Ishikawa (cell line): ENCODE measurements at regions not wholly inside any gene's neighbourhood (a gene's known extent, or its start where the extent isn't known, plus 50 kb on each side); places are given as distances from the start of the nearest gene placed in this dataset.

Source experiments
- CEBPB ChIP-seq: IDR thresholded peaks from 2 replicates; pipeline ENCODE4 v1.6.1; 2012
- CREB1 ChIP-seq: IDR thresholded peaks from 2 replicates; pipeline ENCODE4 v1.6.1; 2012; ENCODE audit warnings: low read depth
- EGR1 ChIP-seq: IDR thresholded peaks from 2 replicates; pipeline ENCODE4 v1.6.1; 2012
- EP300 ChIP-seq: IDR thresholded peaks from 2 replicates; pipeline ENCODE4 v1.6.1; 2012; ENCODE audit warnings: borderline replicate concordance
- FOXM1 ChIP-seq: IDR thresholded peaks from 2 replicates; pipeline ENCODE4 v1.6.1; 2012; ENCODE audit warnings: low read depth, borderline replicate concordance
- NFIC ChIP-seq: IDR thresholded peaks from 2 replicates; pipeline ENCODE4 v1.6.1; 2012
- RAD21 ChIP-seq: IDR thresholded peaks from 2 replicates; pipeline ENCODE4 v1.6.1; 2012; ENCODE audit warnings: low read depth
- TAF1 ChIP-seq: IDR thresholded peaks from 2 replicates; pipeline ENCODE4 v1.6.1; 2012; ENCODE audit warnings: low read depth, mild to moderate bottlenecking
- TCF12 ChIP-seq: IDR thresholded peaks from 2 replicates; pipeline ENCODE4 v1.6.1; 2012; ENCODE audit warnings: low read depth
- TEAD4 ChIP-seq: IDR thresholded peaks from 2 replicates; pipeline ENCODE4 v1.6.1; 2012
- YY1 ChIP-seq: IDR thresholded peaks from 2 replicates; pipeline ENCODE4 v1.6.1; 2012; ENCODE audit warnings: low read depth
- ZBTB7A ChIP-seq: IDR thresholded peaks from 2 replicates; pipeline ENCODE4 v1.6.1; 2012; ENCODE audit warnings: low read depth
- TF ChIP-seq, protein P1 (sequence below): IDR thresholded peaks from 2 replicates; pipeline ENCODE4 v1.6.1; 2012; ENCODE audit warnings: low read depth, mild to moderate bottlenecking
- TF ChIP-seq, protein P2 (sequence below): IDR thresholded peaks from 2 replicates; pipeline ENCODE4 v1.6.1; 2012
- TF ChIP-seq, protein P3 (sequence below): IDR thresholded peaks from 2 replicates; pipeline ENCODE4 v1.6.1; 2012

DNA sequence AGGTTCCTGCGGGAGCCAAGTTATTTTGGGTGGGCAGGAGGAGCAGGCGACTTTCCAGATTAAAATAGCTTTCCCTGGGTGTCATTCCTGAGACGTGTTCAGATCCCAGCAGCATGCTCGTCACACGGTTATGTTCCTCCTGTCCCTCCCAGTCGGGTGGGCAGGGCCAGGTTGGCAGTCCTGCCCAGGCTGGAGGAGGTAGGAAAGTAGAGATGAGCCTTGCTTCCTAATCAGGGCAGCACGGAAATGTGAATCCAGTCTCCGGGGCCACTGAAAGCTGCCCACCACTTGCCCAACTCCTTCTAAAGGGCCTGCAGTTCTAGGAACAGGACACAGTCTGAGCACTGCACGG is 137.0 kb downstream of the MRPL14 start:
- no peak for TF ChIP-seq TEAD4
- TF ChIP-seq, protein P1, sequence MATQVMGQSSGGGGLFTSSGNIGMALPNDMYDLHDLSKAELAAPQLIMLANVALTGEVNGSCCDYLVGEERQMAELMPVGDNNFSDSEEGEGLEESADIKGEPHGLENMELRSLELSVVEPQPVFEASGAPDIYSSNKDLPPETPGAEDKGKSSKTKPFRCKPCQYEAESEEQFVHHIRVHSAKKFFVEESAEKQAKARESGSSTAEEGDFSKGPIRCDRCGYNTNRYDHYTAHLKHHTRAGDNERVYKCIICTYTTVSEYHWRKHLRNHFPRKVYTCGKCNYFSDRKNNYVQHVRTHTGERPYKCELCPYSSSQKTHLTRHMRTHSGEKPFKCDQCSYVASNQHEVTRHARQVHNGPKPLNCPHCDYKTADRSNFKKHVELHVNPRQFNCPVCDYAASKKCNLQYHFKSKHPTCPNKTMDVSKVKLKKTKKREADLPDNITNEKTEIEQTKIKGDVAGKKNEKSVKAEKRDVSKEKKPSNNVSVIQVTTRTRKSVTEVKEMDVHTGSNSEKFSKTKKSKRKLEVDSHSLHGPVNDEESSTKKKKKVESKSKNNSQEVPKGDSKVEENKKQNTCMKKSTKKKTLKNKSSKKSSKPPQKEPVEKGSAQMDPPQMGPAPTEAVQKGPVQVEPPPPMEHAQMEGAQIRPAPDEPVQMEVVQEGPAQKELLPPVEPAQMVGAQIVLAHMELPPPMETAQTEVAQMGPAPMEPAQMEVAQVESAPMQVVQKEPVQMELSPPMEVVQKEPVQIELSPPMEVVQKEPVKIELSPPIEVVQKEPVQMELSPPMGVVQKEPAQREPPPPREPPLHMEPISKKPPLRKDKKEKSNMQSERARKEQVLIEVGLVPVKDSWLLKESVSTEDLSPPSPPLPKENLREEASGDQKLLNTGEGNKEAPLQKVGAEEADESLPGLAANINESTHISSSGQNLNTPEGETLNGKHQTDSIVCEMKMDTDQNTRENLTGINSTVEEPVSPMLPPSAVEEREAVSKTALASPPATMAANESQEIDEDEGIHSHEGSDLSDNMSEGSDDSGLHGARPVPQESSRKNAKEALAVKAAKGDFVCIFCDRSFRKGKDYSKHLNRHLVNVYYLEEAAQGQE, result no peak
- TF ChIP-seq EP300, result no peak
- TF ChIP-seq RAD21, result no peak
- TF ChIP-seq CREB1, result no peak
- no peak for TF ChIP-seq ZBTB7A
- TF ChIP-seq YY1, result no peak
- TF ChIP-seq EGR1, result no peak
- TF ChIP-seq TAF1, result no peak
- no peak for TF ChIP-seq TCF12
- TF ChIP-seq FOXM1, result no peak
- TF ChIP-seq, protein P2, sequence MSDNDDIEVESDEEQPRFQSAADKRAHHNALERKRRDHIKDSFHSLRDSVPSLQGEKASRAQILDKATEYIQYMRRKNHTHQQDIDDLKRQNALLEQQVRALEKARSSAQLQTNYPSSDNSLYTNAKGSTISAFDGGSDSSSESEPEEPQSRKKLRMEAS, result no peak
- no peak for TF ChIP-seq NFIC
- TF ChIP-seq, protein P3, sequence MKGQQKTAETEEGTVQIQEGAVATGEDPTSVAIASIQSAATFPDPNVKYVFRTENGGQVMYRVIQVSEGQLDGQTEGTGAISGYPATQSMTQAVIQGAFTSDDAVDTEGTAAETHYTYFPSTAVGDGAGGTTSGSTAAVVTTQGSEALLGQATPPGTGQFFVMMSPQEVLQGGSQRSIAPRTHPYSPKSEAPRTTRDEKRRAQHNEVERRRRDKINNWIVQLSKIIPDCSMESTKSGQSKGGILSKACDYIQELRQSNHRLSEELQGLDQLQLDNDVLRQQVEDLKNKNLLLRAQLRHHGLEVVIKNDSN, result no peak
- no peak for TF ChIP-seq CEBPB

DNA sequence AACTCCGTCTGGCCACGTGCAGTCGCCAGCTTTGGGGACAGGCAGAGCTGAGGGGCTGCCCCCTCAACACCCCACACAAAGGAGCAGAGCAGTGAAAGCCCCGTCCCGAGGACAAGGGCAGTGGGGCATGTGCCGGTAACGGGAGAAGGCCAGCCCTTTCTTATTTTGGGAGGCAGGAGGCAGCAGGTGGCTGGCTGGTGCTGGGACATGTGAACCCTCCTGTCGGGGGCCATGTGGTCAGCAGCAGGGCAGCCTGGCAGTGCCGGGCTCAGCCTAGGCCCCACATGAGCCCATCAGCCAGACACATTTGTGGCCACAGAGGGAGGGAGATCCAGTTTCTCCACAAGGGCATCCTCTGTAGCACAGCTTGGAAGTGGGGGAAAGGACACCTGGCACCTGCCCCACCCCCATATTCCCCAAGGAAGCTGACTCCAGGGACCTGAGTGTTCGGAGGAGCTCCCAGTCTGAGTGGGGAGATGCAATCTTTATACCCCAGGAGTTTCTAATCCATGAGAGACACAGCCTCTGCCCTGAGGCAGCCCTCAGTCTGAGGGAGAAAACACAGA is 137.6 kb downstream of the MRPL14 start:
- TF ChIP-seq ZBTB7A, result no peak
- TF ChIP-seq TAF1, result no peak
- no peak for TF ChIP-seq CREB1
- TF ChIP-seq NFIC, result no peak
- TF ChIP-seq YY1, result no peak
- no peak for TF ChIP-seq RAD21
- TF ChIP-seq, protein P3, result no peak
- TF ChIP-seq TEAD4, result no peak
- TF ChIP-seq EP300, result no peak
- TF ChIP-seq, protein P1, result no peak
- TF ChIP-seq FOXM1, result no peak

DNA sequence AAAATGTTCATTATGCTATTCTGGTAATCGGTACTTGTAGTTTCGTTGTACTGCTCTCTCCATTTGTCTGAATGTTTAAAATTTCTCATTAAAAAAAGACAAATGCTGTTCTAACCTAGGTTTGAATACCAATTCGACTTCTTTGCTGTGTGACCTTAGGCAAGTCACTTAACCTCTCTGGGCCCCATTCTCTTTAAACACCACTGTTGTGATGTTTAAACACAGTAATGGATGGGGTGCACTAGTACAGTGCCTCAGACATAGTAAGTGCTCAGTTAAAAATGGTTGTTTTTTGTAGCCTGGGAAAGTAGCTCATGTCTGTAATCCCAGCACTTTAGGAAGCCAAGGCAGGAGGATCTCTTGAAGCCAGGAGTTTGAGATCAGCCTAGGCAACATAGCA is 138.5 kb downstream of the MRPL14 start:
- TF ChIP-seq, protein P1, result no peak
- no peak for TF ChIP-seq TEAD4
- TF ChIP-seq CEBPB, result no peak
- TF ChIP-seq EP300, result no peak
- no peak for TF ChIP-seq EGR1
- TF ChIP-seq YY1, result no peak
- no peak for TF ChIP-seq NFIC
- TF ChIP-seq, protein P3, result no peak
- no peak for TF ChIP-seq FOXM1
- no peak for TF ChIP-seq CREB1
- TF ChIP-seq ZBTB7A, result no peak
- no peak for TF ChIP-seq TCF12
- no peak for TF ChIP-seq TAF1
- no peak for TF ChIP-seq RAD21
- TF ChIP-seq, protein P2, result no peak

DNA sequence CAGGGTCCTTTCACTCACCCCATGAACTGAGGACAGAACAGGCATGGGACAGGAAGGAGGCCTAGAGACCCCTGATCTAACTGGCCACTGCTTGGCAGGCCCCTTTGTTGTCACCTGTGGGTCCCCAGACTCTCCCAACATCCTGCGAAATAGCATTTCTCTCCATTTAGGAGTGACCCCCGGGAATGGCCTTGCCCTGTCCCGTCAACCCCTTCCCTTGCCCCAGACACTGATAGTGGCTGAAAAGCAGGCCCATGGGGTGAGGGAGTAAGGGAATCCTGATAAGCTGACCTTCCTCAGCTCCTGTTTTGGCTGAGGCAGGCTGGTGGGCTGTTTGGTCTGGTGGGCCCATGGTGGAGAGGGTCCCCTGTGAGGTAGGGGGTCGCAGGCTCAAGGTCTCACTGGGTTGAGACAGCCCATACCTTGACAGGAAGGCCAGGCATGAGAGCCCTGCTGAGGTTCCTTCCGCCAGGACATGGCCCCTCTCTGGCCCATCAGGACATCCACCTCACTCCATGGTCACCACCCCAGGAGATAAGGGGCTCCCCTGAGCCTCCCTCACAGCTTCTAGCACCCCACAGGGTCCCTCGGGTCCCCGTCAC is 139.3 kb downstream of the MRPL14 start:
- no peak for TF ChIP-seq TCF12
- TF ChIP-seq, protein P1, result no peak
- TF ChIP-seq, protein P3, result no peak
